HFF-Myc (cell line): ENCODE measurements at regions not wholly inside any gene's neighbourhood (a gene's known extent, or its start where the extent isn't known, plus 50 kb on each side); places are given as distances from the start of the nearest gene placed in this dataset.

Experiments used
- DNase-seq: peaks from one replicate; pipeline ENCODE4 v3.0.0-alpha.2; 2011; ENCODE audit warnings: low read depth; ENCODE audit errors: extremely low read depth
- H3K4me3 ChIP-seq: replicated peaks from 2 replicates; pipeline ENCODE4 v1.5.1; 2011; ENCODE audit warnings: low read depth, mild to moderate bottlenecking, control low read depth, low read length
- CTCF ChIP-seq: IDR thresholded peaks from 2 replicates; pipeline ENCODE4 v1.5.1; 2012; ENCODE audit warnings: mild to moderate bottlenecking, low read depth, low read length, control low read depth; ENCODE audit errors: missing control alignments

- no peak overlapping the region for H3K4me3 ChIP-seq
- no peak for DNase-seq
These were observed 186.9 kb downstream of the UTRN start for GRCh38 chr6:144471986-144472385.

GRCh38 chr6:144474290-144474689 is 189.2 kb downstream of the UTRN start:
- DNase-seq: no peak
- no peak overlapping the region for H3K4me3 ChIP-seq
- TF ChIP-seq CTCF: no peak

More at GRCh38 chr6:144471986-144472385, 186.9 kb downstream of the UTRN start:
- no peak for TF ChIP-seq CTCF

GRCh38 chr6:144474904-144475303 is 189.8 kb downstream of the UTRN start:
- TF ChIP-seq CTCF: no peak
- no peak overlapping the region for H3K4me3 ChIP-seq
- no peak for DNase-seq

GRCh38 chr6:144475411-144475810 is 190.3 kb downstream of the UTRN start:
- H3K4me3 ChIP-seq: no peak overlapping the region
- no peak for DNase-seq
- no peak for TF ChIP-seq CTCF

GRCh38 chr6:144476286-144476685 is 191.2 kb downstream of the UTRN start:
- H3K4me3 ChIP-seq: no peak overlapping the region
- no peak for DNase-seq
- no peak for TF ChIP-seq CTCF

- no peak for TF ChIP-seq CTCF
- no peak overlapping the region for H3K4me3 ChIP-seq
- DNase-seq: no peak
These were observed 192.3 kb downstream of the UTRN start for GRCh38 chr6:144477396-144477795.

GRCh38 chr6:144477856-144478255 is 192.7 kb downstream of the UTRN start:
- DNase-seq: no peak

More at GRCh38 chr6:144477856-144478255, 192.7 kb downstream of the UTRN start:
- no peak overlapping the region for H3K4me3 ChIP-seq
- no peak for TF ChIP-seq CTCF
